HG02840 (cell line): ENCODE measurements at regions not wholly inside any gene's neighbourhood (a gene's known extent, or its start where the extent isn't known, plus 50 kb on each side); places are given as distances from the start of the nearest gene placed in this dataset.
A peak's percentile ranks its signal among the peaks of the same experiment; 100 is the strongest.
"Not testable (repeated sequence)": the region's sequence is repeated elsewhere in the genome, so short reads cannot be mapped to it uniquely, and the experiment has no call there.

Source experiments
- ATAC-seq: cut with Tn5 transposase; IDR thresholded peaks from one replicate; pipeline ENCODE4 v1.9.1; 2021; ENCODE audit warnings: mild to moderate bottlenecking, moderate library complexity, moderate number of reproducible peaks; ENCODE audit not compliant: unreplicated experiment, low FRiP score

GRCh38 chr2:64250063-64250462 lies 105.8 kb upstream of the PELI1 start:
- ATAC-seq: no peak

DNA sequence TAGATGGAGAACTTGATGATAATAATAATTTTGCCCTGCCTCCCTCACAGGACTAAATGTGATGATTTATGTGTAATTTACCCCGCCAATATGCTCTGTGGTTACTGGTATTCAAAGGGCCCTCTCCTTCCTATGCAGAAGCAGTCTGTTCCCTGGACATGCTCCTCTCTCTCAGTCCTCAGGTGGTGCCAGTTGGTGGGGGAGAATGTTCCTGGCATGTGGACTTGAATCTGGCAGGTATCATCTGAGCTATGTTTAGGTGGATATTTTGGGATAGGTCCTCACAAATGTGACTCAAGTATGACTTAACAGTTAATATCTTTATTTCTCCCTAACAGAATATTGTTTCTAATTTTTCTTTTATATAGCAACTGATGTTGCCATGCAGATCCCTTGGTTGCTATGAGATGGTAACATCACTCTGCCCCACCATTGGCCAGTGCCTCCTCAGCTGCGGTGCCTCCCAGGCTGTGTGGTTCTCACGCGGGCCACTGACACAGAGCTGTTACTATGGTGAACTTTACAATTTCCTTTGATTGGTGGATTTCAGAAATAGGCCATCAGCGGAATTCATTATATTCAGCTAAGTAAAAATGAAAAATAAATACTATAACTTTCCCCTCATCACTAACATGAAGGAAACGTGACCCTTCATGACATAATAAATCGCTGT lies 106.7 kb upstream of the PELI1 start:
- ATAC-seq: no peak

DNA sequence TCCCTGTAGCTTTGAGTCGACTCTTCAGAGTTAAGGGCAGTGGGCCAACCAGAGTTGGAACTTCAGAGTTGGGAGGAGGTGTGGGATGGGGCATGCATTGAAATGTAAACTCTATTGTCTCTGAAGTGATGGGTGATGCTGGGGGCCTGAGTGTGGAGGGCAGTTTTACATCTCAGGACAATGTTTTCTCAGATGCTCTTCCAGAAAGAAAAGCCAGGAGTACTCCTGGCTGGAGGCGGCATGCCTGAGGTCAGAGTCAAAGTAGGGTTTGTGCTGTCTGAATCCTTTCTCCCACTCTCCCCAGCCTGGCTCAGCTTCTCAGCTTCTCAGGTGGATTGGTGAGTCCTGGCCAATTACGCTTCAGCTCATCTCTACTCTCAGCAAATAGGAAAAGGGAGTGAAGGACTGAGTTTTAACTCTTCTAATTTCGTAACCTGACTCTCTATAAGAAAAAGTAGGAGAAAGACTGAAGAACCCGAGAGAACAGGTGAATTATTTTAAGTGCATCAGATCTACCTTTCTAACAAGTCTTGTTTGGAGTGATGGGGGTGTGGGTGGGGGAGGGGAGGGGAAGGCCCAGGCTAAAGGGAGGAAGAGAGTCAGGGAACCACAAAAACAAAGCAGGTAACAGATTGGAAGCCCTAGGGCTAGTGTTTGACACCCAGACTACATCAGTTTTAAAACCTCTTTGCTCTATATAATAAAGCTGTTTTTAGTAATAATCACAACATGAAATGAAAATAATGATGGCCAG lies 107.5 kb upstream of the PELI1 start:
- no peak for ATAC-seq

DNA sequence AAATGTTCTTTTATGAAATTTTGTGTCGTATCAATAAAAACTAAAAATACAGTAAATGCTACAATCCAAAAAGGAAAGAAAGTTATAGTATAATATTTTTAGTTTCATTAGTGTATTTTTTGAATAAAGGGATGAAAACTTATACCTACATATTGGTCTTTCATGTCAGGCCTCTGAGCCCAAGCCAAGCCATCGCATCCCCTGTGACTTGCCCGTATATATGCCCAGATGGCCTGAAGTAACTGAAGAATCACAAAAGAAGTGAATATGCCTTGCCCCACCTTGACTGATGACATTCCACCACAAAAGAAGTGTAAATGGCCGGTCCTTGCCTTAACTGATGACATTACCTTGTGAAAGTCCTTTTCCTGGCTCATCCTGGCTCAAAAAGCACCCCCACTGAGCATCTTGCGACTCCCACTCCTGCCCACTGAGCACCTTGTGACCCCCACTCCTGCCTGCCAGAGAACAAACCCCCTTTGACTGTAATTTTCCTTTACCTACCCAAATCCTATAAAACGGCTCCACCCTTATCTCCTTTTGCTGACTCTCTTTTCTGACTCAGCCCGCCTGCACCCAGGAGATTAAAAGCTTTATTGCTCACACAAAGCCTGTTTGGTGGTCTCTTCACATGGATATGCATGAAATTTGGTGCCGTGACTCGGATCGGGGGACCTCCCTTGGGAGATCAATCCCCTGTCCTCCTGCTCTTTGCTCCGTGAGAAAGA lies 108.2 kb upstream of the PELI1 start:
- not testable (repeated sequence) for ATAC-seq

DNA sequence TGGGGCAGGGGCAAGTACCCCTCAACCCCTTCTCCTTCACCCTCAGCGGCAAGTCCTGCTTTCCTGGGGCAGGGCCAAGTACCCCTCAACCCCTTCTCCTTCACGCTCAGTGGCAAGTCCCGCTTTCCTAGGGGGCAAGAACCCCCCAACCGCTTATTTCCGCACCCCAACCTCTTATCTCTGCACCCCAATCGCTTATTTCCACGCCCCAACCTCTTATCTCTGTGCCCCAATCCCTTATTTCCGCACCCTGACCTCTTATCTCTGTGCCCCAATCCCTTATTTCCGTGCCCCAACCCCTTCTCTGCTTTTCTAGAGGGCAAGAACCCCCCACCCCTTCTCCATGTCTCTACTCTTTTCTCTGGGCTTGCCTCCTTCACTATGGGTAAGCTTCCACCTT lies 109.2 kb upstream of the PELI1 start:
- ATAC-seq: not testable (repeated sequence)

- no peak for ATAC-seq
Observed at GRCh38 chr2:64258566-64258965, 114.3 kb upstream of the PELI1 start.

GRCh38 chr2:64259312-64259711 lies 115.1 kb upstream of the PELI1 start:
- ATAC-seq: no peak

GRCh38 chr2:64260093-64260803 lies 116.0 kb upstream of the PELI1 start:
- ATAC-seq: no peak

- peak; percentile 83 for ATAC-seq
Observed at GRCh38 chr2:64260817-64261216, 116.6 kb upstream of the PELI1 start.

DNA sequence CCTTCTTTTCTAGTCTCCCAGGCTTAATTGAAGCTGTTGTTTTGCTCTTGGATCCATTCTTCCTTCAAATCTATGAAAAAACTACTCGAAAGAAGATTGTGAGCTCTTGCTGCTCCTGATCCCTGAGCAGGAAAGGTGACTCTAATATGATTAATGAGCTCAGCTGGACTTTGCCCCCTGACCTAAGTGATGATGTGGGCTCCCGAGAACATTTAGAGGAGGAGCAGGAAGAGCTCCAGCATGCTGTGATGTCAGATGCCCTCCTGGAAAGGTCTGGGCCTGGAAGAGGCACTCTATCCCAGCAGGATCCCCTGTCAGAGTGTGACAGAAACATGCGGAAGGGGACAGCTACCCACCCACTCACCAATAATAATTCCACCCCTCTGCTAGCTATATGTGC lies 117.9 kb upstream of the PELI1 start:
- ATAC-seq: no peak

- no peak for ATAC-seq
Observed at GRCh38 chr2:64262816-64263215, 118.6 kb upstream of the PELI1 start.

- ATAC-seq: no peak
Observed at GRCh38 chr2:64263315-64263714, 119.1 kb upstream of the PELI1 start.

GRCh38 chr2:64267699-64268098 lies 123.5 kb upstream of the PELI1 start:
- ATAC-seq: no peak

GRCh38 chr2:64268330-64269048 lies 124.3 kb upstream of the PELI1 start:
- no peak for ATAC-seq

GRCh38 chr2:64273524-64274398 lies 129.5 kb upstream of the PELI1 start:
- no peak for ATAC-seq

- ATAC-seq: no peak
Observed at GRCh38 chr2:64274399-64275173, 130.4 kb upstream of the PELI1 start.

GRCh38 chr2:64275174-64275466 lies 130.9 kb upstream of the PELI1 start:
- no peak for ATAC-seq

DNA sequence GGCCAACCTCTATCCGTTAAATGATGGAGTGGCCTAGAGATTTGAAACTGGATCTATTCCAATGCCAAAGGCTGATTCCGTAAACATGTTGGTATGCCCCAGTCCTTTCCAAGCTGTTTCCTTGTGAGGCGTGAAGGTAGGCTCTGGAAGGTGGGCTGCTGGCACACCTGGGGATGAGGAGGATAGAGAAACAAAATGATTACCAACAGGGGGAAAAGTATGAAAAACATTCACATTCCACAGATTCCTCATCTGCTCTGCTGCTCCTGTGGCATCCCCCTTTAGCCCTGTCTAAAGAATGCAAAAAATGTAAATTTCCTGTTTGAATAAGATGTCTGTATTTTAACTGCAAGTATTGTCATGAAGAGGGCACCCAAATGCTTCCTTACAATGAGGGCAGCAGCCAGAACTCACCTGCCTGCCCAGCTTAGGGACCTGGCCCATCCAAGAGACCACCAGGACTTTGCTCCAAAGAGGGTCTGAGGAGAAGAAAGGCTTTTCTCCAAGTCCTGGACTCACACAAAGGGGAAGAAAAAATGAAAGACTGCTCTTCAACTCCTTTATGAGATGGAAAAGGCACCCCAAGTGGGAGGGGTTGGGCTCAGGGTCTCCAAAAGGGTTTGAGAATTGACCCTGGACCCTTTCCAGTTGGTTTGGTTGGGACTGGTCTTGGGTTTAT lies 132.3 kb upstream of the PELI1 start:
- ATAC-seq: no peak
